T-helper 2 cell treated with Interferon-gamma antibody and Interleukin-4, amounts not matched to agents 5 μg/mL and 100 μg/mL, for 36 hours (primary cell): ENCODE measurements at regions not wholly inside any gene's neighbourhood (a gene's known extent, or its start where the extent isn't known, plus 50 kb on each side); places are given as distances from the start of the nearest gene placed in this dataset.

Experiments used
- DNase-seq: peaks from one replicate; pipeline ENCODE4 v3.0.0; 2021; ENCODE audit warnings: low spot score
- H3K27ac Mint-ChIP-seq: one replicate; pipeline ENCODE4 v1.8.0; 2021; ENCODE audit warnings: mild to moderate bottlenecking, mixed read lengths
- H3K27me3 Mint-ChIP-seq: one replicate; pipeline ENCODE4 v1.8.0; 2021; ENCODE audit warnings: low read depth, mixed read lengths
- H3K36me3 Mint-ChIP-seq: one replicate; pipeline ENCODE4 v1.8.0; 2021; ENCODE audit warnings: low read depth, mixed read lengths
- H3K4me1 Mint-ChIP-seq: one replicate; pipeline ENCODE4 v1.8.0; 2021; ENCODE audit warnings: low read depth, mixed read lengths
- H3K4me3 Mint-ChIP-seq: one replicate; pipeline ENCODE4 v1.8.0; 2022; ENCODE audit warnings: mild to moderate bottlenecking, moderate library complexity, mixed read lengths
- H3K9me3 Mint-ChIP-seq: one replicate; pipeline ENCODE4 v1.8.0; 2021; ENCODE audit warnings: mixed read lengths

DNA sequence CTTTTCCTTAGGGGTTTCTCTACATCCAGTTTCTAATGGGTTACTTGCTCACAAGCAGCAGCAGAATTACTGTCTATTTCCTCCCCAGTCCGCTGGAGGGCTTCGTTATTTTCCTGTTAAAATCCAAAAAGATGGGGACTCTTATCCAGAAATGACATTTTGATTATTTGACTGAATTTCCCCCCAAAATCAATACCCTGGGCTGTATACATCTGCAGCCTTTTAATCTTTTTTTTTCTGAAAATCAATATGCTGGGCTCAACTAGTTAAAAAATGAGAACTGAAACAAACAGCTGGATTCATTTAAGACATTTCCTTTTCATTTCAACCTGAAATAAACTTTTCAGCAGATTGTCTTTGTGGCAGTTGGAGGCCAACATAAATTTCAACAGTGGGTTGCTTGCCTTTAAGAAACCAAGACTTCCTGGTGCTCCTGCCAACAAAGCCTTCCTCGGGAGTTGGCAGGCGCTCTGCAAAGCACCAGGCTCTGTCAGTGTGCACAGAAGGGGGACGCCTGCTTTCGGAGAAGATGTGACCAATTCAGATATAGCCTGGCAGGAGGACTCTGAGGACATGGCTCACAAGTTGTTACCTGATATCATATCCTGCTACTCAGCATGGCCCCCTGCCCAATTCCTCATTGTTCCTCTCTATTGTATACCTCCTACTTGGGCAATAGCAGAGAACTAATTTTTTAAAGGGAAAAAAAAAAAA lies 204.7 kb upstream of the ARG1 start:
- Mint-ChIP-seq H3K27me3 (no peaks in the 10 kb centered on the region), H3K27ac (no peak overlapping the region), H3K9me3 (no peaks in the 10 kb centered on the region), H3K36me3 (peaks cover 2% of the 10 kb centered on the region), H3K4me3 (no peak overlapping the region), H3K4me1 (peaks cover 6% of the 10 kb centered on the region)
- DNase-seq = no peak

- Mint-ChIP-seq H3K4me3 (no peak overlapping the region), H3K9me3 (no peaks in the 10 kb centered on the region), H3K27me3 (no peaks in the 10 kb centered on the region), H3K27ac (no peak overlapping the region), H3K4me1 (no peaks in the 10 kb centered on the region), H3K36me3 (no peaks in the 10 kb centered on the region)
- DNase-seq = no peak
Observed at GRCh38 chr6:131372535-131372934, 200.5 kb upstream of the ARG1 start.

- no peak overlapping the region for H3K27ac Mint-ChIP-seq
- no peak for DNase-seq
- H3K36me3 Mint-ChIP-seq = peaks cover 1% of the 10 kb centered on the region
- H3K4me3 Mint-ChIP-seq = no peak overlapping the region
- no peaks in the 10 kb centered on the region for H3K9me3 Mint-ChIP-seq
- H3K4me1 Mint-ChIP-seq = peaks cover 1% of the 10 kb centered on the region
- no peaks in the 10 kb centered on the region for H3K27me3 Mint-ChIP-seq
Observed at GRCh38 chr6:131377112-131377705, 195.8 kb upstream of the ARG1 start.

GRCh38 chr6:131378874-131379273 lies 194.2 kb upstream of the ARG1 start:
- Mint-ChIP-seq H3K4me1 (peaks cover 1% of the 10 kb centered on the region), H3K27ac (no peak overlapping the region), H3K9me3 (no peaks in the 10 kb centered on the region), H3K27me3 (no peaks in the 10 kb centered on the region), H3K36me3 (peaks cover 1% of the 10 kb centered on the region), H3K4me3 (no peak overlapping the region)
- no peak for DNase-seq

DNA sequence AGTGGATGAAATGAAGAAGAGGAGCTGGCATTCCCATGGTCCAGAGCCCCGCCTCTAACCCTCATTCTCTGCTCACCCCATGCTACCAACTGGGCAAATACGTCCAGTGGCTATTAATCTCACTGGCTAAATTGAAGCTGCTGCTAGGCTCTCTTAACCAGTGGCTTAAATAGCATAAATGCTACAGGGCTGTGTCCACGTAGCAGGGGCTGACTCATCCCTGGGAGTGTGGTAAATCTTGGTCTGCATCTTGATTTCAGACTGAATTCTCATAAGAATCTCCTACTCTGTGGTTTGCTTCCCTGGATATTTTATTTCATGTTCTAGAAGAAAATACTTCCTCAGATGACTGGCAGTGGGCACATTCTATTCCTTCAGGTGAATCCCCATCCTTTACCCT lies 193.1 kb upstream of the ARG1 start:
- Mint-ChIP-seq H3K36me3 (peaks cover 1% of the 10 kb centered on the region), H3K4me1 (peaks cover 1% of the 10 kb centered on the region), H3K9me3 (no peaks in the 10 kb centered on the region), H3K27ac (no peak overlapping the region), H3K27me3 (no peaks in the 10 kb centered on the region), H3K4me3 (no peak overlapping the region)
- DNase-seq = no peak

GRCh38 chr6:131381052-131381708 lies 191.8 kb upstream of the ARG1 start:
- DNase-seq = no peak
- Mint-ChIP-seq H3K27ac (no peak overlapping the region), H3K9me3 (no peaks in the 10 kb centered on the region)

GRCh38 chr6:131381709-131382093 lies 191.3 kb upstream of the ARG1 start:
- H3K27me3 Mint-ChIP-seq = no peaks in the 10 kb centered on the region
- peaks cover 5% of the 10 kb centered on the region for H3K36me3 Mint-ChIP-seq
- DNase-seq = no peak
- H3K4me3 Mint-ChIP-seq = no peak overlapping the region
- peaks cover 1% of the 10 kb centered on the region for H3K4me1 Mint-ChIP-seq
- H3K27ac Mint-ChIP-seq = no peak overlapping the region
- H3K9me3 Mint-ChIP-seq = no peaks in the 10 kb centered on the region

More at GRCh38 chr6:131381052-131381708, 191.8 kb upstream of the ARG1 start:
- Mint-ChIP-seq H3K4me3 (no peak overlapping the region), H3K4me1 (peaks cover 1% of the 10 kb centered on the region), H3K36me3 (peaks cover 5% of the 10 kb centered on the region), H3K27me3 (no peaks in the 10 kb centered on the region)

- Mint-ChIP-seq H3K4me3 (no peak overlapping the region), H3K9me3 (no peaks in the 10 kb centered on the region), H3K4me1 (peaks cover 1% of the 10 kb centered on the region), H3K27me3 (no peaks in the 10 kb centered on the region), H3K36me3 (peaks cover 5% of the 10 kb centered on the region), H3K27ac (no peak overlapping the region)
- no peak for DNase-seq
Observed at GRCh38 chr6:131382631-131383030, 190.4 kb upstream of the ARG1 start.

DNA sequence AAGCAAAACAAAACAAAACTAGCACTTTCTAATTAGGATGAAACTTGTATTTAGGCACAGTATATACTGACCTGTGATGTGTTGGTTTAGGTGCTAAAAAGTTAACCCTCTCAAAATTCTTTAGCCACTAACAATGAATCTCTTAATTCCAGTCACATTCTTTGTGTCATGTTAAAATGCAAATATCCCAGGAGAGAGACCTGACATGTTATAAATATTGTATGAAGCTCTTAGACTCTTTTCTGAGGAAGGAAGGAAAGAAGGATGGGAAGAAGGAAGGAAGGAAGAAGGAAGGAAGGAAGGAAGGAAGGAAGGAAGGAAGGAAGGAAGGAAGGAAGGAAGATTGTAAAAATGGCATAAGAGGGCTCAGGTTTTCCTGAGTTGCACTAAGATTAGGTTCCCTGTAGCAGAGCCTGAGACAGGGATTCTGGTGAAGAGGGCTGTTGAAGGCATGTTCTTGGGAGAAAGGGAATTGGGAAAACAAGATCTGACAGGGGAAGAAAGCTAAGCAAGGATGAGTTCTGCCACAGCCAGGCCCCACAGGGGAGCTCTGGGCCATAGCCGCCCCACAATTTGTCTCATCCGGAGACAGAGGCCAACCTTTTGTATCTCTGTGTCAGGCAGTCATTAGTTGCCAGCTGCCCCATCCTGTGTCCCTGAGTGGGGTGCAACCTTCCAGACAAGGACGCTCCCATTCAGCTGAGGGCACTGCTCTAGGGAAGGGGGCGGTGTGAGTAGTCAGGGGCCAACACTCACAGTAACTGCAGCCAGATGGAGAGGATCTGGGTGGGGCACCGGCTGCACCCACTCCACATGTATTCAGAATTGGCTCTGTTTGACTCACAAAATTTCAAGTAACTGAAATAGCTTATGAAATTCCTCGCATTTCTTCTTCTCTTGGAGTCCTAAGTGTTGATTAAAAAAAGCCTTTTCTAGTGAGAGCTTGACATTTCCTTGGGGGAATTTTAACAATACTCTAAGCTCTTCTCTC lies 189.3 kb upstream of the ARG1 start:
- DNase-seq = no peak
- Mint-ChIP-seq H3K4me1 (peaks cover 1% of the 10 kb centered on the region), H3K9me3 (no peaks in the 10 kb centered on the region), H3K36me3 (peaks cover 5% of the 10 kb centered on the region), H3K4me3 (no peak overlapping the region), H3K27me3 (no peaks in the 10 kb centered on the region), H3K27ac (no peak overlapping the region)

DNA sequence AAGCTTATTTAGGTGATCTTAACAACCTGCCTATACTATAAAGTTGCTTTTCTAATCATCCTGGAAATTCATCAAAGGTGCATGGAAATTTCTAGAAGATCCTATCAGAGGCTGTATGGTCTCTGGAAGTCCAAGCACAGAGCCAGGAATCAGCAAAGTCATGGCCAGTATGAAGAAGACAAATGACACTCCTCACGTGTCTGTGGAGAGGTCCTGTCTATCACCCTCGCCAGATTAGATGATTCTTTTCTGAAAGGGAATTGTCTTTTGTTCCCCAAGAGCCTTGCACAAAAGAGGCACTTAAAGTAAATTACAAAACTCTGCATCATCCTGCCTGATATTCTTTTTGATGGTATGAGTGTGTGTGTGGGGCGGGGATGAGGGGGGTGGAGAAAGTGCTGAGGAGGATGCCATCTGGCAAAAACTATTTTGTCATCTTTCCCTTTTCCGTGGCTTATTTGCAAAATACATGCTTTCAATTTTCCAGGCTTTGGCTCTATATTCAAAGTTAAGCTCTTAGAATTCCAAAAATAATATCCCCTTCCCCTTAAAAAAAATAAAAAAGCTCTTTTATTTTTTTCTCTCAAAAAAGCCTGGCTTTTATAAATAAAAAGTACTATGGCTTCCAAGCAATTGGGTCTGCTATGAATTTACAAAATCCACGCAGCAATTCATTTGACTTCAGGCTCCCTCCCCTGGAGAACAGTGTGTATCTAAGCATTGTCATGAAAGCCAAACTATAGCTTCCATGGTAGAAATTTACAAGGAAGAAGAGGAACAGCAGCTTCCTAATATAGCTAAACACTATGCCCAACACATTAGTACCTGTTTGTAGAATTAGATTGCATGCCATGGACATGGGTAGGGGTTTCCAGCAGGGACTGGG lies 185.2 kb upstream of the ARG1 start:
- no peak overlapping the region for H3K4me3 Mint-ChIP-seq
- H3K36me3 Mint-ChIP-seq = peaks cover 4% of the 10 kb centered on the region

GRCh38 chr6:131390322-131390721 lies 182.7 kb upstream of the ARG1 start:
- no peak for DNase-seq
- peaks cover 6% of the 10 kb centered on the region for H3K4me1 Mint-ChIP-seq
- no peaks in the 10 kb centered on the region for H3K27me3 Mint-ChIP-seq
- H3K9me3 Mint-ChIP-seq = peaks cover 9% of the 10 kb centered on the region
- H3K27ac Mint-ChIP-seq = no peak overlapping the region
- H3K36me3 Mint-ChIP-seq = peaks cover 12% of the 10 kb centered on the region
- H3K4me3 Mint-ChIP-seq = no peak overlapping the region

More for the DNA sequence above, 185.2 kb upstream of the ARG1 start:
- no peak for DNase-seq
- Mint-ChIP-seq H3K27ac (no peak overlapping the region), H3K4me1 (peaks cover 2% of the 10 kb centered on the region), H3K27me3 (no peaks in the 10 kb centered on the region), H3K9me3 (no peaks in the 10 kb centered on the region)

- no peak for DNase-seq
Observed at GRCh38 chr6:131391116-131391515, 181.9 kb upstream of the ARG1 start.

GRCh38 chr6:131393433-131393832 lies 179.6 kb upstream of the ARG1 start:
- Mint-ChIP-seq H3K36me3 (peaks cover 12% of the 10 kb centered on the region), H3K4me1 (peaks cover 6% of the 10 kb centered on the region), H3K9me3 (peaks cover 9% of the 10 kb centered on the region), H3K27ac (no peak overlapping the region), H3K27me3 (no peaks in the 10 kb centered on the region), H3K4me3 (no peak overlapping the region)
- no peak for DNase-seq

More at GRCh38 chr6:131391116-131391515, 181.9 kb upstream of the ARG1 start:
- no peaks in the 10 kb centered on the region for H3K27me3 Mint-ChIP-seq
- peaks cover 6% of the 10 kb centered on the region for H3K4me1 Mint-ChIP-seq
- no peak overlapping the region for H3K27ac Mint-ChIP-seq
- peaks cover 9% of the 10 kb centered on the region for H3K9me3 Mint-ChIP-seq
- H3K4me3 Mint-ChIP-seq = no peak overlapping the region
- peaks cover 11% of the 10 kb centered on the region for H3K36me3 Mint-ChIP-seq
